Astrocyte of the spinal cord (primary cell): ENCODE measurements at regions not wholly inside any gene's neighbourhood (a gene's known extent, or its start where the extent isn't known, plus 50 kb on each side); places are given as distances from the start of the nearest gene placed in this dataset.
A peak's percentile ranks its signal among the peaks of the same experiment; 100 is the strongest.

Experiments used
- DNase-seq: peaks from one replicate; pipeline ENCODE4 v3.0.0; 2011; ENCODE audit warnings: low read depth, low spot score
- H3K4me3 ChIP-seq: 2 replicates; pipeline ENCODE4 v1.5.1; 2011; ENCODE audit warnings: low read depth, mild to moderate bottlenecking, low read length, moderate library complexity
- CTCF ChIP-seq: IDR thresholded peaks from 2 replicates; pipeline ENCODE4 v1.5.1; 2012; ENCODE audit warnings: low read depth, mild to moderate bottlenecking, low read length, inconsistent platforms
- in situ Hi-C: cut with HindIII; loops from 2 replicates; pipeline ENCODE4 v1.10.0; 2017; ENCODE audit warnings: low sequenced_read_pairs

DNA sequence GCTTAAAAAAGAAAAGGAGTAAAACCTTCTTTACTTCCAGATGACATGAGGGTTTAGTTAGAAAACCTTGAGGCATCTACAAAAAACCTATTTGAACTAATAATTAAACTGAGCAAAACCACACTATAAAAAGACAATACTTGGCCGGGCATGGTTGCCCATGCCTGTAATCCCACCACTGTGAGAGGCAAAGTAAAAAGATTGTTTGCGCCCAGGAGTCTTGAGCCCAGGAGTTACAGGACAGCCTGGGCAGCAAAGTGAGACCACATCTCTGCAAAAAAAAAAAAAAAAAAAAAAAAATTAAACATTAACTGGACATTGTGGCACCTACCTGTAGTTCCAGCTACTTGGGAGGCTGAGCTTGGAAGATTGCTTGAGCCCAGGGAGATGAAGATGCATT is 502.8 kb upstream of the LRRTM4 start:
- no peak overlapping the region for H3K4me3 ChIP-seq
- in situ Hi-C loops = no loop called here
- no peak for TF ChIP-seq CTCF
- no peak for DNase-seq

DNA sequence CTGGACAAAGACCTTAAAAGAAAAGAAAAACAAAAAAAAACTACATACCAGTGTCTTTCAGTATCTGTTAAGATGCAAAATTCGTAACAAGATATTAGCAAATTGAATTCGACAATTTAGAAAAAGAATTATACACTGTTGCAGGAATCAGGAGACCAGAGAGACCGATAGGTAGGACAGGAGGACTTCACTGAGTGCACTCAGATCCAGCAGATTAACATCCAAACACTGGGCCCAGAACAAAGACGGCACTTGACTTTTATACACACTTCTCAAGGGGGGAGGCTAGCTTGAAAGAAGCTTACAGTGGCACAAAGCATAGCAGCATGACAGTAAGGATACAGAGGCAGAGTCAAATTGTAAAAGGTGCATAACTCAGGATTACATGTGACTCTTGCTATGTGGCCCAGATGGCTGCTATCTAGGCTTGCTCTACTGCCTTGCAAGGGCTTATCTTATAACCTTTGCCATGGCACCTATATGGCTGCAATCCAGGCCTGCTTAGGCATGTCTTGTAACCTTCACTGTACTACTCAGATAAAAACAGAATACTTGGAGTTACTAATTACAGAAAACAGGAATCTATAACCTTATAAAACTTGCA is 507.3 kb upstream of the LRRTM4 start:
- DNase-seq = no peak
- no peak for TF ChIP-seq CTCF
- in situ Hi-C loops = no loop called here

DNA sequence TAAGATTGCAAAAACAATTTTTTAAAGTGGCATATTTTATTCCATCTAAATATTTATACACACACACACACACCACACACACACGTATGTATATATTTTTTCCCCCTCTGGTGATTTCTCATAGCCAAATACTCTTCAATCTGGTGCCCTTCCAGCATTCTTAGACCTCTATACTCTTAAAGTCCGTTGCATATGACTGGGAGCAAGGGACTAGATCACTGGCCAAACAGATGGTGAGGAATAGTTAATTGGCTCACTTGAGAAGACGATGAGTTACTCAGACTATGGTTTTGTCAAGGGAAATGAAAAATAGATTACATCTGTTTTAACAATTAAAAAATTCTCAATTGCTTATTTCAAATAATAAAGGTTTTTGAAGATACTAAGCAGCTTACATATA is 512.5 kb upstream of the LRRTM4 start:
- in situ Hi-C loops = no loop called here
- H3K4me3 ChIP-seq = no peak overlapping the region
- DNase-seq = no peak
- TF ChIP-seq CTCF = no peak

More for the DNA sequence above, 507.3 kb upstream of the LRRTM4 start:
- H3K4me3 ChIP-seq = no peak overlapping the region

- no peak for DNase-seq
- TF ChIP-seq CTCF = no peak
- H3K4me3 ChIP-seq = no peak overlapping the region
- in situ Hi-C loops = no loop called here
Measured at GRCh38 chr2:78035804-78036203, 513.6 kb upstream of the LRRTM4 start.

- no peak overlapping the region for H3K4me3 ChIP-seq
- in situ Hi-C loops = no loop called here
- no peak for TF ChIP-seq CTCF
- no peak for DNase-seq
Measured at GRCh38 chr2:78051480-78051879, 529.3 kb upstream of the LRRTM4 start.

DNA sequence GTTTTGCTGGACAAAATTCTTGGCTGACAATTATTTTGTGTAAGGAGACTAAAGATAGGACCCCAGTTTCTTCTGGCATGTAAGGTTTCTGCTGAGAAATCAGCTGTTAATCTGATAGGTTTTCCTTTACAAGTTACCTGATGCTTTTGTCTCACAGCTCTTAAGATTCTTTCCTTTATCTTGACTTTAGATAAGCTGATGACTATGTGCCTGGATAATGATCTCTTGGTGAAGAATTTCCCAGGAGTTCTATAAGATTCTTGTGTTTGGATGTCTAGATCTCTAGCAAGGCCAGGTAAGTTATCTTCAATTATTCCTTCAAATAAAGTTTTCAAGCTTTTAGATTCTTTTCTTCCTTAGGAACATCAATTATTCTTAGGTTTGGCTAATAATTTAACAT is 534.8 kb upstream of the LRRTM4 start:
- H3K4me3 ChIP-seq = no peak overlapping the region
- no peak for TF ChIP-seq CTCF
- in situ Hi-C loops = no loop called here
- no peak for DNase-seq

GRCh38 chr2:78061301-78061700 is 539.1 kb upstream of the LRRTM4 start:
- in situ Hi-C loops = no loop called here
- peak; percentile 11 for DNase-seq
- H3K4me3 ChIP-seq = no peak overlapping the region
- TF ChIP-seq CTCF = no peak
